Muscle of leg (tissue), 3 donors: ENCODE measurements at regions not wholly inside any gene's neighbourhood (a gene's known extent, or its start where the extent isn't known, plus 50 kb on each side); places are given as distances from the start of the nearest gene placed in this dataset.

Source experiments
- DNase-seq: peaks from one replicate; pipeline ENCODE4 v3.0.0; 2013
- H3K27ac ChIP-seq: one replicate; pipeline ENCODE4 v1.5.1; 2013; ENCODE audit warnings: mild to moderate bottlenecking, low read length, control low read depth
- H3K27me3 ChIP-seq: one replicate; pipeline ENCODE4 v1.6.1; 2013; ENCODE audit warnings: low read length; ENCODE audit not compliant: control insufficient read depth, insufficient read depth
- H3K36me3 ChIP-seq: one replicate; pipeline ENCODE4 v1.6.1; 2013; ENCODE audit warnings: low read length; ENCODE audit not compliant: control insufficient read depth, insufficient read depth
- H3K4me1 ChIP-seq: one replicate; pipeline ENCODE4 v1.6.1; 2013; ENCODE audit warnings: low read length; ENCODE audit not compliant: control insufficient read depth, insufficient read depth
- H3K4me3 ChIP-seq: one replicate; pipeline ENCODE4 v1.5.1; 2013; ENCODE audit warnings: low read length, control low read depth
- H3K9me3 ChIP-seq: replicated peaks from 2 replicates; pipeline ENCODE4 v1.6.1; 2013; ENCODE audit warnings: low read depth, low read length; ENCODE audit not compliant: control insufficient read depth
- WGBS: methylation state at CpG from one replicate; pipeline ENCODE4 v1.1.5; 2013; ENCODE audit warnings: missing lambda C conversion rate; ENCODE audit not compliant: insufficient coverage; 5-methylcytosine and 5-hydroxymethylcytosine counted together

- Histone ChIP-seq H3K9me3 (no peaks in the 10 kb centered on the region), H3K4me1 (peaks cover 90% of the 10 kb centered on the region), H3K27me3 (no peaks in the 10 kb centered on the region), H3K36me3 (no peaks in the 10 kb centered on the region), H3K27ac (peak overlapping the region; percentile 51), H3K4me3 (no peak overlapping the region)
- DNase-seq, result peak; percentile 63
- 72% methylated on average over 8 of the region's 9 CpGs for WGBS
These were observed 204.7 kb upstream of the CIBAR2 start for GRCh38 chr16:85316944-85317343.

DNA sequence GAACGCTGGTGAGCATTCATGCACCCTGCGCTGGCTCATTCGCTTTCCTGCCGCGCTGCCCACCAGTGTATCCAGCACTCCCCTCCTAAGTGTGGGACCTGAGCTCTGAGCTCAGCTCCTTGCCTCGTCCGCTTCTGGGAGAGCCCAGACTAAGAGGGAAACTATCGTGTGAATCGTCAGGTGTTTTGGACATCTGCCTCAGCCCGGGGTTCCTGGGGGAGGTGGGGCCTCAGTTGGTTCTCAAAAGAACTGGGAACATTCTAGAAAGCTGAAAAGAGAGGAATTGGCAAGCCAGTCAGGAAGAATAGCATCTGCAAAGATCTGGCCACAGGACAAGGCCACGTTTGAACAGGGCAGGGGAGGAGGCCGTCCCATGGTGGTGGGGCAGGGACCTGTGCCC lies 205.4 kb upstream of the CIBAR2 start:
- Histone ChIP-seq H3K4me1 (peaks cover 88% of the 10 kb centered on the region), H3K27ac (no peak overlapping the region), H3K36me3 (no peaks in the 10 kb centered on the region), H3K4me3 (no peak overlapping the region), H3K9me3 (no peaks in the 10 kb centered on the region), H3K27me3 (no peaks in the 10 kb centered on the region)
- 64% methylated on average over 12 of the region's 12 CpGs for WGBS
- no peak for DNase-seq

DNA sequence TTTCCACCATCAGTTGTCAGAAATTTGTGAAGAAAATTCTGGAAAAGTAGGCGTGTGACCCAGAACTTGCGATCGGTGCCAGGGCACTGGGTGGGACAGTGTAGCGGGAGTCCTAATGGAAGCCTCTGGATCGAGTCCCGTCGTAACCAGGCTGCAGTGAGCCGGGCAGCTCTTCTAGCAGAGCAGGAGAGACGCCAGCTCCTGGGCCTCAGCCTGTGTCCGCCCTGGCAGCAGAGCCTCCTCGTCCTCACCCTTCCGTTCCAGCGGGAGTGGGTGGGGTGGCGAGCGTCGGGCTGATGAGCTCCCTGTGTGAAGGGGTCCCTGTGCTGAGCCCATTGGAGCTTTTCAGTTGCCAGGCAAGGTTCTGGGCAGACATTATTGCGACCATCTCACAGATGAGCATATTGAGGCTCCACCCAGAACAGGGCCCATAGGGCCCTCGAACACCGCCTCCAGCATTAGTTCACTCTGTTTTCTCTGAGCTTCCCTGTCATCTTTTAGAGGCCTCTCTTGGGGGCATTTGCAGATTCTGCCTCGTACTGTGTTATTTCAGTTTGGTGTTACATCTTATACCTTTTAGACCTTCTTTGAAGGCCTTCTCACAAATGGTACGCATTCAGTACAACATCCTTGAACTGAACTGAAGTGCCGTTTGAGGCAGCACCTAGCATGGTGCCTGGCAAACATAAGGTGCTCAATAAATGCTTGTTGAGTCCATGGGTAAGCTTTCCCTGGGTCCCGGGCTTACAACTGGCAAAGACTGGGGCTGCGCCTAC lies 207.1 kb upstream of the CIBAR2 start:
- Histone ChIP-seq H3K27ac (no peak overlapping the region), H3K27me3 (no peaks in the 10 kb centered on the region), H3K4me1 (peaks cover 75% of the 10 kb centered on the region), H3K36me3 (no peaks in the 10 kb centered on the region), H3K4me3 (no peak overlapping the region), H3K9me3 (peaks cover 3% of the 10 kb centered on the region)
- WGBS, result 91% methylated on average over 13 of the region's 24 CpGs
- DNase-seq, result no peak

DNA sequence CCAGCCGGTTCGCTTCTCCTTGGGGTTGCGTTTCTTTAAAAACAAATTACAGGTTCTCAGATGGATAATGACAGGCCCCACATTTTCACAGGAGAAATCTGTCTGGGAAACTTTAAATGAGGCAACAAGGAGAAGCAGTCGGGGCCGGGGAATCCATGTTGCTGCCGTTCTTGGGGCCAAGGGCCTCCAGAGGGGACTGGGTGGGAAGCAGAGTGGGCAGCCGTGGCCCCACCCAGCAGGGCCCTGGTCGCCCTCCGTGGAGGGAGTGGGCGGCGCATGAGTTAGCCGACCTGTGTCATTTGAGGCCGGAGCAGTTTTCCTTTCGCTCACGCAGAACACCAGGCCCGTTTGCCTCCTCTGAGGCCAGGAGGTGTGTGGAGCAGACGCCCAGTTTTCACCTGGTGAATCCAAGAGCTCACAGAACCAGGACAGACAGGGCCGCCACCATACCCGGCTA lies 207.7 kb upstream of the CIBAR2 start:
- H3K9me3 ChIP-seq, result peaks cover 3% of the 10 kb centered on the region
- H3K27ac ChIP-seq, result no peak overlapping the region
- no peaks in the 10 kb centered on the region for H3K36me3 ChIP-seq
- H3K4me1 ChIP-seq, result peaks cover 69% of the 10 kb centered on the region
- no peak overlapping the region for H3K4me3 ChIP-seq
- DNase-seq, result no peak
- no peaks in the 10 kb centered on the region for H3K27me3 ChIP-seq
- 56% methylated on average over 13 of the region's 19 CpGs for WGBS

- H3K4me3 ChIP-seq, result no peak overlapping the region
- no peaks in the 10 kb centered on the region for H3K36me3 ChIP-seq
- DNase-seq, result no peak
- H3K27me3 ChIP-seq, result no peaks in the 10 kb centered on the region
- 76% methylated on average over 5 of the region's 11 CpGs for WGBS
- H3K4me1 ChIP-seq, result peaks cover 61% of the 10 kb centered on the region
- H3K27ac ChIP-seq, result peak overlapping the region; percentile 87
- H3K9me3 ChIP-seq, result peaks cover 3% of the 10 kb centered on the region
These were observed 208.6 kb upstream of the CIBAR2 start for GRCh38 chr16:85320677-85321385.

- Histone ChIP-seq H3K36me3 (peaks cover 2% of the 10 kb centered on the region), H3K4me1 (peaks cover 55% of the 10 kb centered on the region), H3K27ac (peak overlapping the region; percentile 87), H3K9me3 (peaks cover 3% of the 10 kb centered on the region), H3K4me3 (no peak overlapping the region), H3K27me3 (no peaks in the 10 kb centered on the region)
- DNase-seq, result peak; percentile 98
- WGBS, result 7% methylated on average over 12 of the region's 16 CpGs
These were observed 209.4 kb upstream of the CIBAR2 start for GRCh38 chr16:85321509-85322271.

DNA sequence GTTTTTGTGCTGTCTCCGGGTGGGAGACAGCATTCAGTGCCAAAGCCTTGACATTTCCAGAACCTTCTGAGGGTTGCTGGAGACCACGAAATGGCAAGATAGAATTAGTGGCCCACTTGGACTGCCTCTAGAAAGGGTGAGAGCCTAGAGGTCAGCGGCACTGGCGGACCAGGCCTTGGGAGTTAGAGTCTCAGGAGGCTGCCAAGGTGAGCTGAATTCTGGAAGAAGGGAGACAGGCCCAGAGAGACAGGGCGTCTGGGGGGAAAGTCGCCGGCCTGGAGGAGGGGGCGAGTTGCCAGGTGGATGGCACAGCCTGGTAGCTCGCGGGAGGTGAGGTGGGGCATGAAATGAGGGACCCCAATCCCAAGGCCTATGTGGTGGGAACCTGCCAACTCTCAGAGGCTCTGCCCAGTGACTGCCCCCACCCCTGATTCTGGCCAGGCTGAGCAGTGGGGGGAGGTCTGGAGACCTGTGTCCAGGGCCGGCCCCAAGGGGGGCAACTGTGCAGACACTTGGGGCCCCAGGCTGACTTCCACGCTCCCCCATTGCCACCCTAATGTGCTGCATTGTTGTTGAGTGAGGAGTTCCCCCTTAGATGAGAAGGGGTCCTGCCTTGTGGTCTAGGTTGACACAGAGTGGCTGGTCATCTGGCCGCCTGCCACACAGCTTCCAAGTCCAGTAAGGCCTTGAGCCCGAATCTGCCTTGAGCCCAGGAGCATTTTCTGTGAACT lies 211.1 kb upstream of the CIBAR2 start:
- DNase-seq, result no peak
- Histone ChIP-seq H3K9me3 (peaks cover 3% of the 10 kb centered on the region), H3K36me3 (peaks cover 2% of the 10 kb centered on the region), H3K4me3 (no peak overlapping the region), H3K27me3 (peaks cover 4% of the 10 kb centered on the region), H3K27ac (no peak overlapping the region), H3K4me1 (peaks cover 44% of the 10 kb centered on the region)
- 85% methylated on average over 12 of the region's 14 CpGs for WGBS

- DNase-seq, result no peak
- no peak overlapping the region for H3K4me3 ChIP-seq
- peaks cover 48% of the 10 kb centered on the region for H3K4me1 ChIP-seq
- 97% methylated on average over 10 of the region's 10 CpGs for WGBS
- peaks cover 4% of the 10 kb centered on the region for H3K27me3 ChIP-seq
- peaks cover 3% of the 10 kb centered on the region for H3K9me3 ChIP-seq
- peaks cover 2% of the 10 kb centered on the region for H3K36me3 ChIP-seq
- H3K27ac ChIP-seq, result no peak overlapping the region
These were observed 211.6 kb upstream of the CIBAR2 start for GRCh38 chr16:85323961-85324253.

DNA sequence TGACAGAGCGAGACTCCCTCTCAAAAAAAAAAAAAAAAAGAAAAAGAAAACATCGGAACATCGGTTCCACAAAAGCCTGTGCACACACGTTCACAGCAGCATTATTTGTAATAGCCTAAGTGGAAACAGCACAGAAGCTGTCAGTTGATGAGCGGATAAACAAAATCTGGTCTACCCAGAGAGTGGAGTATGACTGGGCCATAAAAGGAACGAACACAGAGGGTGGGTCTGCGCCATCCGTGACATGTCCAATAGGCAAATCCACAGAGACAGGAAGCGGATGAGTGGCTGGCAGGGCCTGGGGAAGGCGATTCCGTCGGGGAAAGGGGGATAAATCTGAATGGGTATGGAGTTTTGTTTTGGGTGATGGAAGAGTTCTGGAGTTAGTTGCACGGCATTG lies 212.2 kb upstream of the CIBAR2 start:
- Histone ChIP-seq H3K4me1 (peaks cover 51% of the 10 kb centered on the region), H3K9me3 (peaks cover 3% of the 10 kb centered on the region), H3K36me3 (peaks cover 2% of the 10 kb centered on the region), H3K27ac (no peak overlapping the region), H3K27me3 (peaks cover 4% of the 10 kb centered on the region), H3K4me3 (no peak overlapping the region)
- no peak for DNase-seq
- WGBS, result 81% methylated on average over 10 of the region's 13 CpGs
